ENCODE measurements at regions not wholly inside any gene's neighbourhood (a gene's known extent, or its start where the extent isn't known, plus 50 kb on each side); places are given as distances from the start of the nearest gene placed in this dataset.
"Not testable (repeated sequence)": the region's sequence is repeated elsewhere in the genome, so short reads cannot be mapped to it uniquely, and the experiment has no call there.

DNA sequence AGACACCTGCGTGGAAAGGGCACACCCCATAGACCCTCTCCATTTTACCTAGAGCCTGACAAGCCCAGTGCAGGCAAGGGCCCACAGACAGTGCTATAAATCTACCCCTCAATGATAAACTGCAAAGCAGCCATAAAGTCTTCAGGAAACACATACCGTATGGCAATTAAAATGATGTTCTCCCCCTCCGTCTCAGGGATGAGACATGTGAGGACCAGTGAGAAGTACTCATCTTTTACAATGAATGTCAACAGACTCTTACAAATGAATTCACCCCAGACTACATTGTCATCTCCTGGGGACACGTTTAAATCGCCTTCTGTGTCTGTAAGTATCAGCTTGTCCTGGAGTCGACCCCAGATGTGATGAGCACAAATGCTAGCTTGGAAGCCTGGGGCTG, 362.7 kb downstream of the ADGRD1 start:
- Histone ChIP-seq H3K27ac (ENCODE audit: low read depth in 1 of 3, low read length in 2 of 3) (no peak overlapping the region), H3K4me1 (ENCODE audit: control insufficient read depth in 3 of 3, insufficient read depth in 2 of 3, low read depth in 1 of 3, low read length in 2 of 3) (no peaks in the 10 kb centered on the region), H3K27me3 (ENCODE audit: control insufficient read depth in 3 of 3, insufficient read depth in 3 of 3, low read length in 3 of 3) (peaks cover 0 to 5% (median 0%) of the 10 kb centered on the region in 3 donors), H3K4me3 (ENCODE audit: low read depth in 1 of 3, low read length in 3 of 3) (no peak overlapping the region), H3K9me3 (ENCODE audit: control insufficient read depth in 2 of 2, insufficient read depth in 1 of 2, low read depth in 1 of 2, low read length in 1 of 2) (no peaks in the 10 kb centered on the region), H3K36me3 (ENCODE audit: control insufficient read depth in 3 of 3, insufficient read depth in 2 of 3, low read depth in 1 of 3, low read length in 3 of 3) (no peaks in the 10 kb centered on the region)
- 76 to 83% (median 83%) methylated on average over 6 of the region's 6 CpGs for WGBS, 3 donors
- no peak for FAIRE-seq
- no peak for DNase-seq

DNA sequence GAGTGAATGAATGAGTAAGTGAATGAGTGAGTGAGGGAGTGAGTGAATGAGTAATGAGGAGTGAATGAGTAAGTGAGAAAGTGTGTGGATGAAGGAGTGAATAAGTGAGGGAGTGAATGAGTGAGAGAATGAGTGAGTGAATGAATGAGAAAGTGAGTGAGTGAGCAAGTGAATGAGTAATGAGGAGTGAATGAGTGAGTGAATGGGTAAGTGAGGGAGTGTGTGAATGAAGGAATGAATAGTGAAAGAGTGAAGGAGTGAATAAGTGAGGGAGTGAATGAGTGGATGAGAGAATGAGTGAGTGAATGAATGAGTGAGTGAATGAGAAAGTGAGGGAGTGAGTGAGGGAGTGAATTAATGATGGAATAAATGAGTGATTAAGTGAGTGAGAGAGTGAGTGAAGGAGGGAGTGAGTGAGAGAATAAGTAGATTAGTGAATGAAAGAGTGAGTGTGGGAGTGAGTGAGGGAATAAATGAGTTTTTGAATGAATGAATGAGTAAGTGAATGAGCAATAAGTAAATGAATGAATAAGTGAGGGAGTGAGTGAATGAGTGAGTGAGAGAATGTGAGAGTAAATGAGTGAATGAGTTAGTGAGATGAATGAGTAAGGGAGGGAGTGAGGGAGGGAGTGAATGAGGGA, 364.5 kb downstream of the ADGRD1 start:
- no peaks in the 10 kb centered on the region for H3K4me1 ChIP-seq (ENCODE audit: control insufficient read depth in 3 of 3, insufficient read depth in 2 of 3, low read depth in 1 of 3, low read length in 2 of 3)
- no peak overlapping the region for H3K4me3 ChIP-seq (ENCODE audit: low read depth in 1 of 3, low read length in 3 of 3)
- DNase-seq (no peak), FAIRE-seq (no peak)
- no peaks in the 10 kb centered on the region for H3K9me3 ChIP-seq (ENCODE audit: control insufficient read depth in 2 of 2, insufficient read depth in 1 of 2, low read depth in 1 of 2, low read length in 1 of 2)
- peaks cover 0 to 5% (median 0%) of the 10 kb centered on the region in 3 donors for H3K27me3 ChIP-seq (ENCODE audit: control insufficient read depth in 3 of 3, insufficient read depth in 3 of 3, low read length in 3 of 3)
- H3K36me3 ChIP-seq (ENCODE audit: control insufficient read depth in 3 of 3, insufficient read depth in 2 of 3, low read depth in 1 of 3, low read length in 3 of 3): no peaks in the 10 kb centered on the region
- H3K27ac ChIP-seq (ENCODE audit: low read depth in 1 of 3, low read length in 2 of 3): no peak overlapping the region

DNA sequence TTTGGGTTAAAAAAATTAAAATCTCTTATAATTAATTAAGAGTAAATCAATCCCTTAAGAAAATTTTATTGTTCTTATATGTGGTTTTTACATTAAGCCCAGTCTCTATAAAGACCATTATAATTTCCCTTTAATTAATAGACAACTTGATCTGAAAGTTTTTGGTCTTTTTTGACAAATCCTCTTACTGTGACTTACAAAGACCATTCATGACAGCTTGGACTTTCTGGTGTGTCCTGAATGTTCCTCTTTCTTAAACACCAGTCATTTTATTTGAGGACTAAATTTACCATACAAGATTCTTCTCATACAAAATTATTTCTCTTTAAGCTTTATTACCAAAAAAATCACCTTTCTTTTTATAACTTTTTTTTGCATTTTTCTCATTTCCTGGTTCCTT, 368.3 kb downstream of the ADGRD1 start:
- H3K4me1 ChIP-seq (ENCODE audit: control insufficient read depth in 3 of 3, insufficient read depth in 2 of 3, low read depth in 1 of 3, low read length in 2 of 3): no peaks in the 10 kb centered on the region
- no peak for FAIRE-seq

DNA sequence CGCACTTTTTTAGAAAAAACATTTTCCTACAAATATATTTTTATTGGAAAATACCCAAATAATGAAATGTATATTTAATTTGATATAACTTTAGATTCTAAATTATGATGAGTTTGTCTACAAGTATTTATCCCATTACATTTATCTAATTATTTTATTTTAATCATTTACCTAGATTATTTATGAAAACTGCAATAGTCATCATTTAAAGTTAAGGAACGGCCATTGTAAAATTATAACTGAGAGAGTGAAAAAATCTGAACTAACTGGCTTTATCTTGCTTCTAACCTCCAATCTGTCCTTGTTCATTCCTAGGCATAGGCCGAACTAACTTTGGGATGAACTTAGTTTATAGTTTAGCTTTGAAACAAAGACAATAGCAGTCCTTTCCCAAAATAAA, 368.8 kb downstream of the ADGRD1 start:
- not testable (repeated sequence) for H3K27me3 ChIP-seq (ENCODE audit: control insufficient read depth in 3 of 3, insufficient read depth in 3 of 3, low read length in 3 of 3); H3K4me3 ChIP-seq (ENCODE audit: low read depth in 1 of 3, low read length in 3 of 3); H3K36me3 ChIP-seq (ENCODE audit: control insufficient read depth in 3 of 3, insufficient read depth in 2 of 3, low read depth in 1 of 3, low read length in 3 of 3); H3K4me1 ChIP-seq (ENCODE audit: control insufficient read depth in 3 of 3, insufficient read depth in 2 of 3, low read depth in 1 of 3, low read length in 2 of 3); H3K9me3 ChIP-seq (ENCODE audit: control insufficient read depth in 2 of 2, insufficient read depth in 1 of 2, low read depth in 1 of 2, low read length in 1 of 2); H3K27ac ChIP-seq (ENCODE audit: low read depth in 1 of 3, low read length in 2 of 3); DNase-seq; FAIRE-seq
- WGBS, 3 donors: 66 to 80% (median 72%) methylated on average over 3 of the region's 3 CpGs

More for the DNA sequence above, 368.3 kb downstream of the ADGRD1 start:
- no peak overlapping the region for H3K4me3 ChIP-seq (ENCODE audit: low read depth in 1 of 3, low read length in 3 of 3)
- no peak for DNase-seq
- H3K27ac ChIP-seq (ENCODE audit: low read depth in 1 of 3, low read length in 2 of 3): no peak overlapping the region
- H3K9me3 ChIP-seq (ENCODE audit: control insufficient read depth in 2 of 2, insufficient read depth in 1 of 2, low read depth in 1 of 2, low read length in 1 of 2): no peaks in the 10 kb centered on the region
- H3K27me3 ChIP-seq (ENCODE audit: control insufficient read depth in 3 of 3, insufficient read depth in 3 of 3, low read length in 3 of 3): no peaks in the 10 kb centered on the region
- no peaks in the 10 kb centered on the region for H3K36me3 ChIP-seq (ENCODE audit: control insufficient read depth in 3 of 3, insufficient read depth in 2 of 3, low read depth in 1 of 3, low read length in 3 of 3)

DNA sequence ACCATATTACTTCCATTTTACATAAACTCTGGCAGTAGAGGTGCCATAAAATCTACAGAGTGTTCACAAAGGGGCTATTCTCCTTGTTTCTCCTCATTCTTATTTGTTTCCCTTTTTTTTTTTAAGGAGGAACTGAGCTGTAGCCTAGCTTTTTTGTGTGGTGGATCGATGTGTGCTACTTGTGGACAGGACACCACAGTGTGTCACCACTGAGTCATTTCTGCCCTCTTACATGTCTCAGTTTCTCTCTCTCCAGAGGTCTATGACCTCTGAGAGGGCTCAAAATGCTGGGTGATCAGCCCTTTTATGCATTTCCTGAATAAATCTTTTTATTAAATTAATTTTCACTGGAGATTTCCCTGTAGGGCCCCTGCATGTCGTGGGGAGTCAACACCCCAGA, 370.2 kb downstream of the ADGRD1 start:
- no peaks in the 10 kb centered on the region for H3K36me3 ChIP-seq (ENCODE audit: control insufficient read depth in 3 of 3, insufficient read depth in 2 of 3, low read depth in 1 of 3, low read length in 3 of 3)
- no peak overlapping the region for H3K27ac ChIP-seq (ENCODE audit: low read depth in 1 of 3, low read length in 2 of 3)
- no peak overlapping the region for H3K4me3 ChIP-seq (ENCODE audit: low read depth in 1 of 3, low read length in 3 of 3)
- no peaks in the 10 kb centered on the region for H3K9me3 ChIP-seq (ENCODE audit: control insufficient read depth in 2 of 2, insufficient read depth in 1 of 2, low read depth in 1 of 2, low read length in 1 of 2)
- H3K4me1 ChIP-seq (ENCODE audit: control insufficient read depth in 3 of 3, insufficient read depth in 2 of 3, low read depth in 1 of 3, low read length in 2 of 3): no peaks in the 10 kb centered on the region
- H3K27me3 ChIP-seq (ENCODE audit: control insufficient read depth in 3 of 3, insufficient read depth in 3 of 3, low read length in 3 of 3): no peaks in the 10 kb centered on the region
- FAIRE-seq (no peak), DNase-seq (no peak)
- 28 to 45% (median 42%) methylated on average over 2 of the region's 2 CpGs for WGBS, 3 donors

DNA sequence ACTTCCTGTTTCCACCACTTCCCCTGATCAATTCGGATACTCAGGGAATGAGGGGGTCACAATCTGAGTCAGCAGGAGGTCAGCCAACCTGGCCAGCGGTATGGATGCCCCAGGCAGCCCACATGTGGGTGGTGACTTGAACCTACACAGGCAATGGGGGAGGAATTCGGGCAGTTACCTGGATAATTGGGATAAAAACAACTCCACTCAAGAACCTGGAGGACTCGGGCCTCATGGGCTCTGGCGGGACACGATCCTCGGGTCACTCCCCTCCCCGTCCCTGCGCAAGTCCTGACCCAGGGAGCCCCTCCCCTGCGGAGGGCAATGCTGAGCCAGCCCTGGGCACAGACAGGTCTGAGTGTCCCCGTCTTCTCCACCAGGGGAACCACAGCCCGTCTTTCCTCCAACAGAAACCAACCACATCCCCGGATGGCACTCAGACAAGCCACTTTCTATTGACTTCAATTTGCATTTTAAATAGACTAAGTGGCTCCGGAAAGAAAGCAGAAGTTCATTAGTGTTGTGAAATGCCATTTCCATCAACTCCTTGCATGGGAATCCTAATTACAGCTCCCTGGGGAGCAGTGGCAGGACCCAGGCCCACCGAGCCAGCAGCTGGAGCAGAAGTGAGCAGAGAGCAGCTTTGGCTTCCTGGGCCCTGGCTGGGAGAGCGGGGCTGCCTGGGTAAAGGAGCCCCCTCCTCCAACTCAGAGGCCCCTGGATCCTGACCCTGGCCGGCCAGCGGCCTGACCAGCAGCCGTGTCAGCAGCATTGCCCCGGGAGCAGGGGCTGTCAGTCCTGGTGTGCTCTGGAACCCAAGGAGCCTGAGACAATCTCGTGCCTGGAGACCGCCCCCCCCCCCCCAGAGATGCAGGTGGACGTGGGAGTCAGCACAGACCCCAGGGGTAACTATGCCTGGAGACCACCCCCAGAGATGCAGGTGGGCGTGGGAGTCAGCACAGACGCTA, 374.1 kb downstream of the ADGRD1 start:
- no peaks in the 10 kb centered on the region for H3K27me3 ChIP-seq (ENCODE audit: control insufficient read depth in 3 of 3, insufficient read depth in 3 of 3, low read length in 3 of 3)
- H3K36me3 ChIP-seq (ENCODE audit: control insufficient read depth in 3 of 3, insufficient read depth in 2 of 3, low read depth in 1 of 3, low read length in 3 of 3): no peaks in the 10 kb centered on the region
- no peak overlapping the region for H3K27ac ChIP-seq (ENCODE audit: low read depth in 1 of 3, low read length in 2 of 3)
- no peak overlapping the region for H3K4me3 ChIP-seq (ENCODE audit: low read depth in 1 of 3, low read length in 3 of 3)
- FAIRE-seq: no peak
- WGBS, 3 donors: 69 to 81% (median 75%) methylated on average over 21 to 25 of the region's 25 CpGs
- no peak for DNase-seq
- H3K4me1 ChIP-seq (ENCODE audit: control insufficient read depth in 3 of 3, insufficient read depth in 2 of 3, low read depth in 1 of 3, low read length in 2 of 3): no peaks in the 10 kb centered on the region
- H3K9me3 ChIP-seq (ENCODE audit: control insufficient read depth in 2 of 2, insufficient read depth in 1 of 2, low read depth in 1 of 2, low read length in 1 of 2): no peaks in the 10 kb centered on the region

DNA sequence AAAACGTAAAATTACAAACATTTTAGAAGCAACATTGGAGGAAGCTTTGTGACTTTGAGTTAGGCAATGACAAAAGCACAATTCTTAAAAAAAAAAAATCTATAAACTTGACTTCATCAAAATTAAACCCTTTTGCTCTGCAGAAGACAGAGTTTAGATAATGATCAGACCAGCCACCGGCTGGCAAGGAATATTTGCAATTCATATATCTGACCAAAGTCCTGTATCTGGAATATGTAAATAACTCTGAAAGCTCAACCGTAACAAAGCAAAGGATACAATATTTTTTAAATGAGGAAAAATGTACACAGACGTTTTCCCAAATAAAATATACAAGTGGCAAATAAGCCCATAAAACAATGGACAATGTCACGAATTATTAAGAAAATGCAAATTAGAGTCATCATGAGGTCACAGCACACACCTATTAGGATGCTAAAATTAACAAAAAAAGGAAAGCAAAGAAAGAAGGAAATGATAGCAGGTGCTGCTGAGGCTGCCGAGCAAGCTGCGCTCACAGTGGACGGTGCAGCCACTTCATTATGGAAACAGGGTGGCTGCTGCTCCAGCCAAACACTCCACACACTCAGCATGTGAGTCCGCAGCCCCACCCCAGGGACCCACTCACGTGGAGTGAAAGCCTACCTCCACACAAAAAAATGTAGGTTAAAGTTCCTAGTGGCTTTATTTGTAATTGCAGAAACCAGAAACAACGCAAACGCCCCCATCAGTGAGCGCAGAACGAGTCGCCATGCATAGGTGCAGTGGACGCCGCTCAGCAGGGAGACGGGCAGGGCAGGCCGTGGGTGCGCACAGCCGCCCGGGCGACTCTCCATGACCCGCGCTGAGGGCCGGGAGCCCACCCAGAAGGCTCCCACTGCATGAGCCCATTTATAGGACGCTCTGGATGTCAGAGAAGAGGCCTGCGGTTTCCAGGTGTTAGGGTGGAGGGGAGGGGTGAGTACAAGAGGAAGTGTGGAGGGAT, 375.4 kb downstream of the ADGRD1 start:
- not testable (repeated sequence) for H3K4me3 ChIP-seq (ENCODE audit: low read depth in 1 of 3, low read length in 3 of 3); DNase-seq; H3K36me3 ChIP-seq (ENCODE audit: control insufficient read depth in 3 of 3, insufficient read depth in 2 of 3, low read depth in 1 of 3, low read length in 3 of 3); H3K9me3 ChIP-seq (ENCODE audit: control insufficient read depth in 2 of 2, insufficient read depth in 1 of 2, low read depth in 1 of 2, low read length in 1 of 2); H3K4me1 ChIP-seq (ENCODE audit: control insufficient read depth in 3 of 3, insufficient read depth in 2 of 3, low read depth in 1 of 3, low read length in 2 of 3); FAIRE-seq; H3K27ac ChIP-seq (ENCODE audit: low read depth in 1 of 3, low read length in 2 of 3); H3K27me3 ChIP-seq (ENCODE audit: control insufficient read depth in 3 of 3, insufficient read depth in 3 of 3, low read length in 3 of 3)
- 74 to 77% (median 75%) methylated on average over 22 to 28 of the region's 28 CpGs for WGBS, 3 donors

DNA sequence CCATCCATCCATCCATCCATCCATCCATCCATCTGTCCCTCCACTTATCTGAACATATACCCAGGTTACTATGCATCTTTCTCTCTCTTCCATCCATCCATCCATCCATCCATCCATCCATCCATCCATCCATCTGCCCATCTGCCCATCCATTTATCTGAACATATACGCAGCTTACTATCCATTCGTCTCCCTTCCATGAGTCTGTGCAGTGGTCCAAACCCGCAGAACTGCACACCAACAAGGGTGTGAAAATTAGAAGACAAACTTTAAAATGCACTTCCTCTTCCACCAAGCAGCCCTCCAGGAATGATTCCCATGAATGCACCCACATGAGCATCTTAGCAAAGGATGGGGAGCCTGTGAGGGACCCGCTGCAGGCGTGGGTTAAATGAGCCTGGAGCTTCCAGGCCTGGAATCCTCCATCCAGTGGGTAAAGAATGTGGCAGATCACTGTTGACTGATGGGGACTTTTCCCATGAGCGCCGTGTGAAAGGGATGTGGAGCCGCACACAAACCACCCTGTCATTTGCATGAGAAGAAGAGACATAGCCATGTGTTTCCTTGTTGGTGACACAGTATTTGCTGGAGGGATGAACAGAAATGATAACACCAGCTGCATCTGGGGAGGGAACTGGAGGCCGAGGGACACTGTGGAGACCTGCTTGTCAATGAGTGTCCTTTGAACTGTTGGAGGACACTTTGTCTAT, 376.6 kb downstream of the ADGRD1 start:
- DNase-seq: no peak
- Histone ChIP-seq H3K4me1 (ENCODE audit: control insufficient read depth in 3 of 3, insufficient read depth in 2 of 3, low read depth in 1 of 3, low read length in 2 of 3) (no peaks in the 10 kb centered on the region), H3K9me3 (ENCODE audit: control insufficient read depth in 2 of 2, insufficient read depth in 1 of 2, low read depth in 1 of 2, low read length in 1 of 2) (no peaks in the 10 kb centered on the region), H3K27ac (ENCODE audit: low read depth in 1 of 3, low read length in 2 of 3) (no peak overlapping the region), H3K36me3 (ENCODE audit: control insufficient read depth in 3 of 3, insufficient read depth in 2 of 3, low read depth in 1 of 3, low read length in 3 of 3) (no peaks in the 10 kb centered on the region), H3K27me3 (ENCODE audit: control insufficient read depth in 3 of 3, insufficient read depth in 3 of 3, low read length in 3 of 3) (no peaks in the 10 kb centered on the region), H3K4me3 (ENCODE audit: low read depth in 1 of 3, low read length in 3 of 3) (no peak overlapping the region)
- WGBS, 3 donors: 75 to 88% (median 75%) methylated on average over 9 of the region's 9 CpGs
- FAIRE-seq: no peak
